ENCODE measurements at regions not wholly inside any gene's neighbourhood (a gene's known extent, or its start where the extent isn't known, plus 50 kb on each side); places are given as distances from the start of the nearest gene placed in this dataset.

- TF ChIP-seq E2F8 (IDR thresholded peaks at IDR 0.05; ENCODE audit: low read depth, partially characterized antibody) (no peak), SIX5 (IDR thresholded peaks at IDR 0.05; ENCODE audit: low read depth, low read length, severe bottlenecking) (no peak)
Observed at GRCh38 chr6:14763616-14764015, 482.3 kb upstream of the JARID2 start (continued).

- in situ Hi-C loops (cut with MboI) (no loop called here), intact Hi-C loops (cut with micrococcal nuclease; ENCODE audit: unreplicated experiment) (no loop called here)
- no peak overlapping the region for H2AFZ ChIP-seq (ENCODE audit: control insufficient read depth, low read depth, low read length)
- H3K4me1 ChIP-seq (ENCODE audit: control insufficient read depth, insufficient read depth, low read length) = no peaks in the 10 kb centered on the region
- H3K36me3 ChIP-seq (ENCODE audit: control insufficient read depth in 2 of 2, insufficient read depth in 2 of 2, low read length in 1 of 2) = no peaks in the 10 kb centered on the region
- ChIA-PET CTCF (no interaction called here), SMC1A (ENCODE audit: uncharacterized antibody, unreplicated experiment) (interaction anchor here (0.9 to 1.2 kb wide), 2 partner anchors 9 to 112 kb away, joined by 3 to 4 read pairs; no protein-coding TSS in a partner anchor), RAD21 (ENCODE audit: unreplicated experiment) (no interaction called here), POLR2A (no interaction called here)
- H4K20me1 ChIP-seq (ENCODE audit: control insufficient read depth, insufficient read depth) = no peaks in the 10 kb centered on the region
- H3K27me3 ChIP-seq (replicated peaks in 1 of 2; ENCODE audit: control insufficient read depth in 2 of 2, insufficient read depth in 2 of 2, low read length in 1 of 2) = no peaks in the 10 kb centered on the region
- H3K79me2 ChIP-seq (ENCODE audit: control insufficient read depth, insufficient read depth, low read length) = no peaks in the 10 kb centered on the region
- ATAC-seq (peak; percentile 56), FAIRE-seq (no peak), DNase-seq (ENCODE audit: low read depth, low spot score) (no peak)
- TF ChIP-seq HDAC2 (IDR thresholded peaks at IDR 0.05) = no peak
- TF ChIP-seq WRNIP1 (IDR thresholded peaks at IDR 0.05; ENCODE audit: borderline replicate concordance, low read depth, low read length) = no peak
- TF ChIP-seq IRF4 (IDR thresholded peaks at IDR 0.05; ENCODE audit: low read depth, low read length) = no peak
- no peak for TF ChIP-seq LARP7 (IDR thresholded peaks at IDR 0.05)
- H3K27ac ChIP-seq (ENCODE audit: control insufficient read depth, insufficient read depth) = no peak overlapping the region
- no peak overlapping the region for H3K4me2 ChIP-seq (ENCODE audit: control insufficient read depth, insufficient read depth)
- H3K9me3 ChIP-seq (replicated peaks; ENCODE audit: control insufficient read depth, insufficient read depth, low read length) = no peaks in the 10 kb centered on the region
- WGBS (ENCODE audit: insufficient coverage, insufficient replicate concordance, low lambda C conversion rate, missing lambda C conversion rate) = 46% methylated on average over 6 of the region's 6 CpGs
- H3K9ac ChIP-seq (ENCODE audit: control insufficient read depth, insufficient read depth, low read length) = no peak overlapping the region
- no TSS peak for BruUV-seq (replicated peaks)
- H3K4me3 ChIP-seq = no peak overlapping the region
Observed at GRCh38 chr6:14765106-14765505, 480.8 kb upstream of the JARID2 start.

All from GM12878 (cell line).